ENCODE measurements at regions not wholly inside any gene's neighbourhood (a gene's known extent, or its start where the extent isn't known, plus 50 kb on each side); places are given as distances from the start of the nearest gene placed in this dataset.

- DNase-seq (ENCODE audit: low read depth) = no peak
Observed at GRCh38 chr7:41039981-41040380, 662.9 kb downstream of the INHBA start.

- DNase-seq (ENCODE audit: low read depth) = no peak
Observed at GRCh38 chr7:41039386-41039953, 663.4 kb downstream of the INHBA start.

- DNase-seq (ENCODE audit: low read depth) = no peak
Observed at GRCh38 chr7:41038211-41038610, 664.7 kb downstream of the INHBA start.

GRCh38 chr7:41037691-41038090 lies 665.2 kb downstream of the INHBA start:
- DNase-seq (ENCODE audit: low read depth) = no peak

- no peak for DNase-seq (ENCODE audit: low read depth)
Observed at GRCh38 chr7:41035794-41036193, 667.1 kb downstream of the INHBA start.

GRCh38 chr7:41033500-41033899 lies 669.4 kb downstream of the INHBA start:
- DNase-seq (ENCODE audit: low read depth) = no peak

GRCh38 chr7:41030673-41031072 lies 672.2 kb downstream of the INHBA start:
- DNase-seq (ENCODE audit: low read depth) = no peak

GRCh38 chr7:41029072-41029499 lies 673.8 kb downstream of the INHBA start:
- peak; percentile 53 for DNase-seq (ENCODE audit: low read depth)

GRCh38 chr7:41028580-41028979 lies 674.3 kb downstream of the INHBA start:
- DNase-seq (ENCODE audit: low read depth) = no peak

GRCh38 chr7:41027428-41028115 lies 675.3 kb downstream of the INHBA start:
- peak; percentile 89 for DNase-seq (ENCODE audit: low read depth)

- no peak for DNase-seq (ENCODE audit: low read depth)
Observed at GRCh38 chr7:41024126-41024525, 678.8 kb downstream of the INHBA start.

GRCh38 chr7:41020056-41020455 lies 682.8 kb downstream of the INHBA start:
- DNase-seq (ENCODE audit: low read depth) = no peak

- no peak for DNase-seq (ENCODE audit: low read depth)
Observed at GRCh38 chr7:41013117-41013516, 689.8 kb downstream of the INHBA start.

GRCh38 chr7:41012041-41012440 lies 690.8 kb downstream of the INHBA start:
- DNase-seq (ENCODE audit: low read depth) = no peak

- DNase-seq (ENCODE audit: low read depth) = peak; percentile 80
Observed at GRCh38 chr7:41010967-41011366, 691.9 kb downstream of the INHBA start.

GRCh38 chr7:41010418-41010817 lies 692.5 kb downstream of the INHBA start:
- DNase-seq (ENCODE audit: low read depth) = peak; percentile 95

- no peak for DNase-seq (ENCODE audit: low read depth)
Observed at GRCh38 chr7:41007811-41008210, 695.1 kb downstream of the INHBA start.

- DNase-seq (ENCODE audit: low read depth) = no peak
Observed at GRCh38 chr7:41007351-41007751, 695.5 kb downstream of the INHBA start.

GRCh38 chr7:41006306-41006995 lies 696.4 kb downstream of the INHBA start:
- DNase-seq (ENCODE audit: low read depth) = peak; percentile 36

GRCh38 chr7:41005374-41005901 lies 697.5 kb downstream of the INHBA start:
- DNase-seq (ENCODE audit: low read depth) = peak; percentile 45

- DNase-seq (ENCODE audit: low read depth) = no peak
Observed at GRCh38 chr7:41003977-41004376, 698.9 kb downstream of the INHBA start.

GRCh38 chr7:41003611-41003940 lies 699.3 kb downstream of the INHBA start:
- no peak for DNase-seq (ENCODE audit: low read depth)
